IMR-90 (cell line): ENCODE measurements at regions not wholly inside any gene's neighbourhood (a gene's known extent, or its start where the extent isn't known, plus 50 kb on each side); places are given as distances from the start of the nearest gene placed in this dataset.
"Not testable (repeated sequence)": the region's sequence is repeated elsewhere in the genome, so short reads cannot be mapped to it uniquely, and the experiment has no call there.

Experiments used
- ATAC-seq: fragments of 200-7000 bp; cut with Tn5 transposase; 2 replicates; pipeline ENCODE4 v1.9.1; 2020; ENCODE audit warnings: low read depth, mild to moderate bottlenecking, moderate library complexity
- BruUV-seq: library from RNA; stranded (reverse); fragments of 400-500 nt; replicated peaks from 2 replicates; lab custom pipeline; 2021; lab: Mats Ljungman, UMichigan
- CTCF ChIA-PET: fragments of 300-600 bp; formaldehyde crosslinking; extraction: SDS; loops from one replicate; lab custom pipeline; 2021; ENCODE audit warnings: antibody characterized with exemption; lab: Yijun Ruan, JAX
- POLR2A ChIA-PET: fragments of 300-600 bp; sonication (Branson Sonifier 250); formaldehyde crosslinking; loops from one replicate; lab custom pipeline; 2022; ENCODE audit warnings: antibody characterized with exemption; ENCODE audit not compliant: unreplicated experiment; lab: Charles Lee
- DNase-seq: peaks from one replicate; pipeline ENCODE4 v3.0.0; 2013
- H2AFZ ChIP-seq: replicated peaks from 2 replicates; pipeline ENCODE3; 2013; ENCODE audit warnings: low read length, mild to moderate bottlenecking; ENCODE audit not compliant: poor library complexity
- H2AK5ac ChIP-seq: 2 replicates; pipeline ENCODE4 v1.6.1; 2013; ENCODE audit warnings: low read depth, low read length, inconsistent platforms
- H2AK9ac ChIP-seq: replicated peaks from 2 replicates; pipeline ENCODE3; 2013; ENCODE audit warnings: mild to moderate bottlenecking, low read depth, low read length, moderate library complexity; ENCODE audit not compliant: poor library complexity
- H2BK120ac ChIP-seq: 2 replicates; pipeline ENCODE4 v1.6.1; 2013; ENCODE audit warnings: low read depth, low read length, inconsistent platforms
- H2BK15ac ChIP-seq: 3 replicates; pipeline ENCODE4 v1.6.1; 2013; ENCODE audit warnings: low read depth, low read length, inconsistent platforms
- H2BK20ac ChIP-seq: 2 replicates; pipeline ENCODE4 v1.6.1; 2013; ENCODE audit warnings: low read depth, mild to moderate bottlenecking, inconsistent platforms, low read length, moderate library complexity
- H2BK5ac ChIP-seq: 2 replicates; pipeline ENCODE4 v1.6.1; 2013; ENCODE audit warnings: mild to moderate bottlenecking, low read depth, low read length, inconsistent platforms; ENCODE audit not compliant: poor library complexity, severe bottlenecking
- H3K14ac ChIP-seq: replicated peaks from 2 replicates; pipeline ENCODE4 v1.6.1; 2013; ENCODE audit warnings: low read depth, low read length, inconsistent platforms
- H3K18ac ChIP-seq: 2 replicates; pipeline ENCODE4 v1.6.1; 2013; ENCODE audit warnings: low read depth, low read length, control low read depth
- H3K23ac ChIP-seq: 2 replicates; pipeline ENCODE4 v1.6.1; 2013; ENCODE audit warnings: low read depth, low read length, inconsistent platforms
- H3K27ac ChIP-seq: 2 replicates; pipeline ENCODE4 v1.5.1; 2013; ENCODE audit warnings: mild to moderate bottlenecking, control low read depth, low read length; ENCODE audit not compliant: insufficient read depth
- H3K27me3 ChIP-seq: 2 replicates; pipeline ENCODE4 v1.6.1; 2013; ENCODE audit warnings: low read length; ENCODE audit not compliant: control insufficient read depth, insufficient read depth
- H3K36me3 ChIP-seq: 2 replicates; pipeline ENCODE4 v1.6.1; 2013; ENCODE audit warnings: low read length, mixed read lengths; ENCODE audit not compliant: control insufficient read depth, insufficient read depth
- H3K4ac ChIP-seq: 2 replicates; pipeline ENCODE4 v1.6.1; 2013; ENCODE audit warnings: low read depth, low read length, inconsistent platforms
- H3K4me1 ChIP-seq: 2 replicates; pipeline ENCODE4 v1.6.1; 2013; ENCODE audit warnings: low read length, mixed read lengths; ENCODE audit not compliant: control insufficient read depth, insufficient read depth
- H3K4me2 ChIP-seq: 2 replicates; pipeline ENCODE4 v1.6.1; 2013; ENCODE audit warnings: low read depth, mild to moderate bottlenecking, control low read depth, low read length, moderate library complexity
- H3K4me3 ChIP-seq: 2 replicates; pipeline ENCODE4 v1.5.1; 2013; ENCODE audit warnings: low read depth, mild to moderate bottlenecking, control low read depth, low read length, moderate library complexity; ENCODE audit not compliant: insufficient read depth
- H3K56ac ChIP-seq: 2 replicates; pipeline ENCODE4 v1.6.1; 2013; ENCODE audit warnings: low read length, inconsistent platforms; ENCODE audit not compliant: insufficient read depth; ENCODE audit errors: extremely low read depth
- H3K79me1 ChIP-seq, 2 experiments: 2 replicates each; pipeline ENCODE4 v1.6.1; 2013; ENCODE audit warnings: low read length in 2 of 2, inconsistent platforms in 1 of 2, low read depth in 1 of 2
- H3K9ac ChIP-seq: 2 replicates; pipeline ENCODE4 v1.6.1; 2013; ENCODE audit warnings: low read depth, low read length, control low read depth
- H3K9me1 ChIP-seq: 2 replicates; pipeline ENCODE4 v1.6.1; 2013; ENCODE audit warnings: low read length, inconsistent platforms; ENCODE audit not compliant: insufficient read depth
- H3K9me3 ChIP-seq: 2 replicates; pipeline ENCODE4 v1.6.1; 2013; ENCODE audit warnings: low read length; ENCODE audit not compliant: control insufficient read depth, insufficient read depth
- H4K20me1 ChIP-seq: 2 replicates; pipeline ENCODE4 v1.6.1; 2013; ENCODE audit warnings: low read length, inconsistent platforms; ENCODE audit not compliant: insufficient read depth
- H4K5ac ChIP-seq: 2 replicates; pipeline ENCODE4 v1.6.1; 2013; ENCODE audit warnings: mild to moderate bottlenecking, low read depth, low read length, control low read depth
- H4K8ac ChIP-seq, 2 experiments: 2 replicates each; pipeline ENCODE4 v1.6.1; 2013; ENCODE audit warnings: low read depth in 2 of 2, low read length in 2 of 2, control low read depth in 1 of 2, inconsistent platforms in 1 of 2
- H4K91ac ChIP-seq: 2 replicates; pipeline ENCODE4 v1.6.1; 2013; ENCODE audit warnings: low read depth, low read length, inconsistent platforms; ENCODE audit not compliant: insufficient read depth
- WGBS, 2 experiments: methylation state at CpG; one replicate each; pipeline versions ENCODE4 v1.1.5 to v1.1.7; 2013; ENCODE audit warnings: missing lambda C conversion rate in 2 of 2; ENCODE audit not compliant: insufficient read length in 1 of 2; ENCODE audit errors: extremely low coverage in 2 of 2; 5-methylcytosine and 5-hydroxymethylcytosine counted together
- dilution Hi-C: fragments of 300-500 bp; cut with HindIII; formaldehyde crosslinking; loops from one replicate; pipeline ENCODE4 v1.14.3; 2018; ENCODE audit warnings: low sequenced_read_pairs; ENCODE audit not compliant: unreplicated experiment
- in situ Hi-C: fragments of 300-500 bp; cut with MboI; formaldehyde crosslinking; loops from 3 replicates; pipeline ENCODE4 v1.14.3; 2019; ENCODE audit warnings: low sequenced_read_pairs, inconsistent platforms, mixed read lengths
- intact Hi-C: fragments of 100-400 bp; cut with micrococcal nuclease; formaldehyde crosslinking; loops from 2 replicates; pipeline ENCODE4 v1.10.0; 2022

- H3K9me1 ChIP-seq, H2BK5ac ChIP-seq, H4K5ac ChIP-seq, H2BK120ac ChIP-seq, H2BK15ac ChIP-seq, H3K9ac ChIP-seq, H3K36me3 ChIP-seq, H3K14ac ChIP-seq, H2AK5ac ChIP-seq, POLR2A ChIA-PET, H3K27ac ChIP-seq, H3K4me3 ChIP-seq, H3K18ac ChIP-seq, intact Hi-C loops, H3K9me3 ChIP-seq, H3K56ac ChIP-seq, in situ Hi-C loops, H3K79me1 ChIP-seq, H4K91ac ChIP-seq, H2AK9ac ChIP-seq, H3K4me2 ChIP-seq, ATAC-seq, H3K27me3 ChIP-seq, H3K4me1 ChIP-seq, H2BK20ac ChIP-seq, dilution Hi-C loops, BruUV-seq, H2AFZ ChIP-seq, H4K20me1 ChIP-seq, CTCF ChIA-PET, DNase-seq, H3K4ac ChIP-seq, H3K23ac ChIP-seq, H4K8ac ChIP-seq: not testable (repeated sequence)
- WGBS, 2 experiments = no CpG with 5 or more reads among the region's 3 CpGs
Observed at GRCh38 chr14:19305776-19306175, 128.4 kb downstream of the POTEG start.

- DNase-seq, ATAC-seq, H3K23ac ChIP-seq, H3K18ac ChIP-seq, H3K56ac ChIP-seq, dilution Hi-C loops, H3K27me3 ChIP-seq, H3K79me1 ChIP-seq, CTCF ChIA-PET, H2AK9ac ChIP-seq, in situ Hi-C loops, H3K14ac ChIP-seq, BruUV-seq, H2BK120ac ChIP-seq, H3K9ac ChIP-seq, H4K5ac ChIP-seq, intact Hi-C loops, H2BK15ac ChIP-seq, H4K20me1 ChIP-seq, H3K4me1 ChIP-seq, H2BK20ac ChIP-seq, H2AFZ ChIP-seq, H3K4ac ChIP-seq, H4K8ac ChIP-seq, H3K9me1 ChIP-seq, H3K27ac ChIP-seq, H4K91ac ChIP-seq, H2BK5ac ChIP-seq, H3K4me2 ChIP-seq, H3K4me3 ChIP-seq, H3K36me3 ChIP-seq, POLR2A ChIA-PET, H2AK5ac ChIP-seq, H3K9me3 ChIP-seq: not testable (repeated sequence)
- WGBS, 2 experiments = no CpG with 5 or more reads among the region's 5 CpGs
Observed at GRCh38 chr14:19306405-19306804, 127.7 kb downstream of the POTEG start.
